SH-SY5Y (cell line): ENCODE measurements at regions not wholly inside any gene's neighbourhood (a gene's known extent, or its start where the extent isn't known, plus 50 kb on each side); places are given as distances from the start of the nearest gene placed in this dataset.

Experiments
- GATA2 ChIP-seq: IDR thresholded peaks from 2 replicates; pipeline ENCODE4 v1.6.1; 2011; ENCODE audit warnings: mild to moderate bottlenecking, low read depth, low read length
- GATA3 ChIP-seq: IDR thresholded peaks from 2 replicates; pipeline ENCODE4 v1.6.1; 2011; ENCODE audit warnings: low read depth, mild to moderate bottlenecking, low read length, moderate library complexity

GRCh38 chr3:165994293-165994692, 157.1 kb upstream of the BCHE start:
- no peak for TF ChIP-seq GATA2
- TF ChIP-seq GATA3 = no peak
